Lower lobe of right lung (tissue), 2 donors: ENCODE measurements at regions not wholly inside any gene's neighbourhood (a gene's known extent, or its start where the extent isn't known, plus 50 kb on each side); places are given as distances from the start of the nearest gene placed in this dataset.

Experiments used
- ATAC-seq, 2 donors: fragments of 200-7000 bp; cut with Tn5 transposase; one replicate each; pipeline ENCODE4 v1.9.1; 2020 to 2022; ENCODE audit warnings: mild to moderate bottlenecking in 2 of 2, moderate library complexity in 2 of 2
- DNase-seq: peaks from one replicate; pipeline ENCODE4 v3.0.0-alpha.2; 2020
- H3K27ac ChIP-seq: fragments of 200-600 bp; one replicate; pipeline ENCODE4 v1.8.0; 2022
- H3K27me3 ChIP-seq: fragments of 200-600 bp; one replicate; pipeline ENCODE4 v1.8.0; 2022; ENCODE audit warnings: low read depth
- H3K36me3 ChIP-seq: fragments of 200-600 bp; one replicate; pipeline ENCODE4 v1.8.0; 2022; ENCODE audit warnings: mild to moderate bottlenecking
- H3K4me1 ChIP-seq: fragments of 200-600 bp; one replicate; pipeline ENCODE4 v1.8.0; 2022
- H3K4me3 ChIP-seq: fragments of 200-600 bp; one replicate; pipeline ENCODE4 v1.8.0; 2022; ENCODE audit warnings: mild to moderate bottlenecking
- H3K9me3 ChIP-seq: fragments of 200-600 bp; one replicate; pipeline ENCODE4 v1.8.0; 2022
- intact Hi-C: fragments of 100-400 bp; cut with DNase I; formaldehyde crosslinking; loops from one replicate; pipeline ENCODE4 v1.11.0; 2022
- TF ChIP-seq, protein P1 (sequence below): fragments of 200-600 bp; IDR thresholded peaks from one replicate; pipeline ENCODE4 v1.8.0; 2022; ENCODE audit warnings: antibody characterized with exemption, mild to moderate bottlenecking
- donor health status: DM: no; HTN: yes; CAD: no; lungs with severe emphysema.

- intact Hi-C loops, result no loop called here
- DNase-seq (no peak), ATAC-seq (no peak)
- TF ChIP-seq, protein P1, sequence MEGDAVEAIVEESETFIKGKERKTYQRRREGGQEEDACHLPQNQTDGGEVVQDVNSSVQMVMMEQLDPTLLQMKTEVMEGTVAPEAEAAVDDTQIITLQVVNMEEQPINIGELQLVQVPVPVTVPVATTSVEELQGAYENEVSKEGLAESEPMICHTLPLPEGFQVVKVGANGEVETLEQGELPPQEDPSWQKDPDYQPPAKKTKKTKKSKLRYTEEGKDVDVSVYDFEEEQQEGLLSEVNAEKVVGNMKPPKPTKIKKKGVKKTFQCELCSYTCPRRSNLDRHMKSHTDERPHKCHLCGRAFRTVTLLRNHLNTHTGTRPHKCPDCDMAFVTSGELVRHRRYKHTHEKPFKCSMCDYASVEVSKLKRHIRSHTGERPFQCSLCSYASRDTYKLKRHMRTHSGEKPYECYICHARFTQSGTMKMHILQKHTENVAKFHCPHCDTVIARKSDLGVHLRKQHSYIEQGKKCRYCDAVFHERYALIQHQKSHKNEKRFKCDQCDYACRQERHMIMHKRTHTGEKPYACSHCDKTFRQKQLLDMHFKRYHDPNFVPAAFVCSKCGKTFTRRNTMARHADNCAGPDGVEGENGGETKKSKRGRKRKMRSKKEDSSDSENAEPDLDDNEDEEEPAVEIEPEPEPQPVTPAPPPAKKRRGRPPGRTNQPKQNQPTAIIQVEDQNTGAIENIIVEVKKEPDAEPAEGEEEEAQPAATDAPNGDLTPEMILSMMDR, result no peak
- Histone ChIP-seq H3K27ac (no peak overlapping the region), H3K36me3 (no peaks in the 10 kb centered on the region), H3K27me3 (no peaks in the 10 kb centered on the region), H3K4me3 (no peak overlapping the region), H3K4me1 (no peaks in the 10 kb centered on the region), H3K9me3 (no peaks in the 10 kb centered on the region)
Measured at GRCh38 chr9:7869340-7869739, 69.8 kb upstream of the DMAC1 start.

DNA sequence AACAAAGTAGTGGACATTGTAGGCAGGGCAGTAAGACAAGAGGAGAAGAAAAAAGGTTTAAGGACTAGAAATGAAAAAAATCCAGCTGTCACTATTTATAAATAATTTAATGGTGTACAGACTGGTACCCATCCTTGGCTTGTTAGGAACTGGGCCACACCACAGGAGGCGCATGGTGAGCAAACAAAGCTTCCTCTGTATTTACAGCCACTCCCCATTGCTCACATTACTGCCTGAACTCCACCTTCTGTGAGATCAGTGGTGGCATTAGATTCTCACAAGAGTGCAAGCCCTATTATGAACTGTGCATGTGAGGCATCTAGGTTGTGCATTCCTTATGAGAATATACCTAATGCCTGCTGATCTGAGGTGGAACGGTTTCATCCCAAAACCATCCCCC lies 62.6 kb upstream of the DMAC1 start:
- Histone ChIP-seq H3K27ac (no peak overlapping the region), H3K9me3 (no peaks in the 10 kb centered on the region), H3K4me3 (no peak overlapping the region), H3K36me3 (no peaks in the 10 kb centered on the region), H3K27me3 (no peaks in the 10 kb centered on the region), H3K4me1 (no peaks in the 10 kb centered on the region)
- TF ChIP-seq, protein P1, result no peak
- intact Hi-C loops, result no loop called here
- ATAC-seq (no peak), DNase-seq (no peak)

- no peak overlapping the region for H3K27ac ChIP-seq
- TF ChIP-seq, protein P1, result no peak
- H3K9me3 ChIP-seq, result no peaks in the 10 kb centered on the region
- H3K36me3 ChIP-seq, result no peaks in the 10 kb centered on the region
- intact Hi-C loops, result no loop called here
- no peak for DNase-seq
- no peaks in the 10 kb centered on the region for H3K27me3 ChIP-seq
- no peaks in the 10 kb centered on the region for H3K4me1 ChIP-seq
- no peak overlapping the region for H3K4me3 ChIP-seq
- ATAC-seq, result no peak
Measured at GRCh38 chr9:7861086-7861485, 61.5 kb upstream of the DMAC1 start.

DNA sequence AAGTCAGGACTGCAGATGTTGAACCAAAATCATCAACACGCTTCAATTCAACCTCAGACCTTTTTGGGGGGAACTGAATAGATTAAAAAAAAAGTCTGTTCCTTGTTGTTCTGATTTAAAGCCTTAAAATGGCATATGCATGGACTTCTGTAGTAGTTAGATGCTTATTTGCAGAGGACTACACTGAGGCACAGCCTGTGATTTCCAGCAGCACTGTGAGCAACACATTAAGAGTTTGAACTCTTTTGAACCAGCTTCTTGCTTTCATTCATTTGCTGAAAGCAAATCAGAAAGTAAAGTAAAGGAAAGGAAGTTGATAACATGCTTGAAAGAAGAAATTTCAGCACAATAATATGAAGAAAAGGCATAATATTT lies 60.7 kb upstream of the DMAC1 start:
- no peaks in the 10 kb centered on the region for H3K9me3 ChIP-seq
- no peak for ATAC-seq
- no peak overlapping the region for H3K4me3 ChIP-seq
- no peaks in the 10 kb centered on the region for H3K36me3 ChIP-seq
- H3K27ac ChIP-seq, result no peak overlapping the region
- TF ChIP-seq, protein P1, result no peak
- H3K4me1 ChIP-seq, result no peaks in the 10 kb centered on the region
- intact Hi-C loops, result no loop called here
- no peaks in the 10 kb centered on the region for H3K27me3 ChIP-seq
- no peak for DNase-seq

- no peaks in the 10 kb centered on the region for H3K4me1 ChIP-seq
- no peak for ATAC-seq
- no peak overlapping the region for H3K27ac ChIP-seq
- intact Hi-C loops, result no loop called here
- TF ChIP-seq, protein P1, result no peak
- no peak overlapping the region for H3K4me3 ChIP-seq
- H3K27me3 ChIP-seq, result no peaks in the 10 kb centered on the region
- no peaks in the 10 kb centered on the region for H3K36me3 ChIP-seq
- DNase-seq, result no peak
- H3K9me3 ChIP-seq, result no peaks in the 10 kb centered on the region
Measured at GRCh38 chr9:7859701-7860334, 60.2 kb upstream of the DMAC1 start.

DNA sequence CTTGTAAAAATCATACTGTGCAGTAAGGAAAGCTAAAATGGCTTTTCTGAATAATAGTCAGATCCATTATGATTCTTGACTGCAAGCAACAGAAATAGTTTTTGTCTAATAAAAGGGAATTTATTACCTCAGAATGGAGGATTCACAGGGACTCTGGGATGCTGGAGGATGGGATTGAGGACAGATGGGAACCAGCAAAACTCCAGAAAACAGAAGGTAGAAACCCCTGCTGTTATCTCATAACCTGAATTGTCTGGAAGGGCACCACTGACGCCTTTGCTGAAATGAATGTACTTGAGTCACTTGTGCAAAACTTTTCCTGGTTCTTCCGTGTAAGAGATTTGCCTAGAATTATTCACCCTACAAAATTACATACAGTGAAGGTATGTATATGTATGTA lies 58.6 kb upstream of the DMAC1 start:
- Histone ChIP-seq H3K27me3 (no peaks in the 10 kb centered on the region), H3K4me3 (no peak overlapping the region), H3K36me3 (no peaks in the 10 kb centered on the region), H3K27ac (no peak overlapping the region), H3K9me3 (no peaks in the 10 kb centered on the region), H3K4me1 (no peaks in the 10 kb centered on the region)
- TF ChIP-seq, protein P1, result no peak
- no peak for ATAC-seq
- DNase-seq, result no peak
- intact Hi-C loops, result no loop called here
